Neuron (in vitro differentiated cells): ENCODE measurements at regions not wholly inside any gene's neighbourhood (a gene's known extent, or its start where the extent isn't known, plus 50 kb on each side); places are given as distances from the start of the nearest gene placed in this dataset.

Experiments
- H2AFZ ChIP-seq: one replicate; pipeline ENCODE4 v1.6.1; 2013; ENCODE audit warnings: low read depth, mild to moderate bottlenecking, inconsistent platforms, low read length, moderate library complexity
- H3K27me3 ChIP-seq: one replicate; pipeline ENCODE4 v1.6.1; 2013; ENCODE audit warnings: low read length; ENCODE audit not compliant: insufficient read depth
- H3K36me3 ChIP-seq: one replicate; pipeline ENCODE4 v1.6.1; 2013; ENCODE audit warnings: low read length; ENCODE audit not compliant: insufficient read depth
- H3K4me1 ChIP-seq: one replicate; pipeline ENCODE4 v1.6.1; 2013; ENCODE audit warnings: low read length; ENCODE audit not compliant: insufficient read depth
- H3K4me3 ChIP-seq: 2 replicates; pipeline ENCODE4 v1.5.1; 2013; ENCODE audit warnings: mild to moderate bottlenecking, low read length, moderate library complexity
- H3K9me3 ChIP-seq: one replicate; pipeline ENCODE4 v1.6.1; 2013; ENCODE audit warnings: low read length

GRCh38 chr18:73927496-73927895, 220.1 kb downstream of the FBXO15 start:
- Histone ChIP-seq H2AFZ (no peak overlapping the region), H3K4me3 (no peak overlapping the region), H3K27me3 (no peaks in the 10 kb centered on the region), H3K36me3 (no peaks in the 10 kb centered on the region), H3K9me3 (no peaks in the 10 kb centered on the region), H3K4me1 (no peaks in the 10 kb centered on the region)

GRCh38 chr18:73924836-73925235, 222.8 kb downstream of the FBXO15 start:
- Histone ChIP-seq H2AFZ (no peak overlapping the region), H3K4me1 (no peaks in the 10 kb centered on the region), H3K9me3 (no peaks in the 10 kb centered on the region), H3K36me3 (no peaks in the 10 kb centered on the region), H3K4me3 (no peak overlapping the region), H3K27me3 (no peaks in the 10 kb centered on the region)

GRCh38 chr18:73924307-73924706, 223.3 kb downstream of the FBXO15 start:
- Histone ChIP-seq H3K9me3 (no peaks in the 10 kb centered on the region), H3K4me1 (no peaks in the 10 kb centered on the region), H2AFZ (no peak overlapping the region), H3K4me3 (no peak overlapping the region), H3K27me3 (no peaks in the 10 kb centered on the region), H3K36me3 (no peaks in the 10 kb centered on the region)

GRCh38 chr18:73923866-73924265, 223.8 kb downstream of the FBXO15 start:
- Histone ChIP-seq H3K4me1 (no peaks in the 10 kb centered on the region), H3K36me3 (no peaks in the 10 kb centered on the region), H2AFZ (no peak overlapping the region), H3K4me3 (no peak overlapping the region), H3K9me3 (no peaks in the 10 kb centered on the region), H3K27me3 (no peaks in the 10 kb centered on the region)

- Histone ChIP-seq H3K27me3 (peaks cover 3% of the 10 kb centered on the region), H3K9me3 (no peaks in the 10 kb centered on the region), H3K4me1 (no peaks in the 10 kb centered on the region), H3K4me3 (no peak overlapping the region), H3K36me3 (no peaks in the 10 kb centered on the region), H2AFZ (no peak overlapping the region)
Observed at GRCh38 chr18:73920033-73920432, 227.6 kb downstream of the FBXO15 start.

- H3K4me3 ChIP-seq: no peak overlapping the region
- H2AFZ ChIP-seq: no peak overlapping the region
- peaks cover 3% of the 10 kb centered on the region for H3K27me3 ChIP-seq
- no peaks in the 10 kb centered on the region for H3K9me3 ChIP-seq
- H3K4me1 ChIP-seq: no peaks in the 10 kb centered on the region
- H3K36me3 ChIP-seq: no peaks in the 10 kb centered on the region
Observed at GRCh38 chr18:73918816-73919215, 228.8 kb downstream of the FBXO15 start.

DNA sequence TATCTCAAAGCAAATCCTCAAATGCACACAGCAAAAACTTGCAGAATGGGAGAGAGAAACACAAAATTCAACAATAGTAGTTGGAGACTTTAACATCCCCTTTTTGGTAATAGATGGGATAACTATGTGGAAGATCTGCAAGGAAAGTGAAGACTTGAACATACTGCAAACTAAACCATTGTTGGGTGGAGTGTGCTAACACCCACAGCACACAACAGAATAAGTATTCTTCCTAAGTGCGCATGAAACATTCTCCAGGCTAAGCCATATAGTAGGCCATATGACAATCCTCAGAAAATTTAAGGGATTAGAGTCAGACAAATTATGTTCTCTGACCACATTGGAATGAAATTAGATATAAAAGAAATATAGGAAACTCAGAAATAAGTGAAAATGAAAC, 230.6 kb downstream of the FBXO15 start:
- Histone ChIP-seq H3K36me3 (no peaks in the 10 kb centered on the region), H3K4me1 (no peaks in the 10 kb centered on the region), H3K9me3 (no peaks in the 10 kb centered on the region), H2AFZ (no peak overlapping the region), H3K27me3 (peaks cover 4% of the 10 kb centered on the region), H3K4me3 (no peak overlapping the region)

- H3K4me1 ChIP-seq: no peaks in the 10 kb centered on the region
Observed at GRCh38 chr18:73913505-73913904, 234.1 kb downstream of the FBXO15 start.

GRCh38 chr18:73908323-73908722, 239.3 kb downstream of the FBXO15 start:
- no peak overlapping the region for H3K4me3 ChIP-seq
- H3K4me1 ChIP-seq: no peaks in the 10 kb centered on the region
- no peak overlapping the region for H2AFZ ChIP-seq
- no peaks in the 10 kb centered on the region for H3K9me3 ChIP-seq
- peaks cover 2% of the 10 kb centered on the region for H3K27me3 ChIP-seq
- H3K36me3 ChIP-seq: no peaks in the 10 kb centered on the region

More at GRCh38 chr18:73913505-73913904, 234.1 kb downstream of the FBXO15 start:
- H3K36me3 ChIP-seq: no peaks in the 10 kb centered on the region
- no peaks in the 10 kb centered on the region for H3K9me3 ChIP-seq
- peaks cover 5% of the 10 kb centered on the region for H3K27me3 ChIP-seq
- H3K4me3 ChIP-seq: no peak overlapping the region
- no peak overlapping the region for H2AFZ ChIP-seq

DNA sequence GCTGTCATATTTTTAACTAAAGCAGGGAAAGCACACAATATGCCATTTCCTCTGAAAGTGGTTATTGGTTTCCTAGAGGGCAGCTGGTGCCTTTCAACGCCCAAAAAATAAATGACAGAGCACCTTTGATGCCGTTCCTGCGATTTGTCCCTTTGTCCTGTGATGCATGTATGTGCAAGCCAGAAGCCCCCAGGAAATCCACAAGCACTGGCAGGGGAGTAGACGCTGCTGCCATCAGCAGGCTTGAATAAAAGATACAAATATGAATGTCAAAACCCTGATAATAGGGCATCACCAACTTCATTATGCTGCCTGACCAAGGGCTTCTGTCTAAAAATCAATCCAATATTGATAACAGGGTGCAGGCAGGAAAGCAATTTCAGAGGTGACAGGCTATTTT, 246.1 kb downstream of the FBXO15 start:
- no peaks in the 10 kb centered on the region for H3K4me1 ChIP-seq
- H2AFZ ChIP-seq: no peak overlapping the region
- H3K27me3 ChIP-seq: no peaks in the 10 kb centered on the region
- H3K36me3 ChIP-seq: no peaks in the 10 kb centered on the region
- H3K9me3 ChIP-seq: no peaks in the 10 kb centered on the region
- H3K4me3 ChIP-seq: no peak overlapping the region

- no peaks in the 10 kb centered on the region for H3K27me3 ChIP-seq
- H3K4me1 ChIP-seq: no peaks in the 10 kb centered on the region
- no peaks in the 10 kb centered on the region for H3K36me3 ChIP-seq
- H2AFZ ChIP-seq: no peak overlapping the region
- no peak overlapping the region for H3K4me3 ChIP-seq
- H3K9me3 ChIP-seq: no peaks in the 10 kb centered on the region
Observed at GRCh38 chr18:73901151-73901550, 246.5 kb downstream of the FBXO15 start.

GRCh38 chr18:73900106-73900835, 247.4 kb downstream of the FBXO15 start:
- H3K9me3 ChIP-seq: no peaks in the 10 kb centered on the region
- H3K27me3 ChIP-seq: no peaks in the 10 kb centered on the region
- no peak overlapping the region for H3K4me3 ChIP-seq
- no peaks in the 10 kb centered on the region for H3K4me1 ChIP-seq
- no peaks in the 10 kb centered on the region for H3K36me3 ChIP-seq
- no peak overlapping the region for H2AFZ ChIP-seq

GRCh38 chr18:73897517-73897916, 250.1 kb downstream of the FBXO15 start:
- H3K27me3 ChIP-seq: no peaks in the 10 kb centered on the region

GRCh38 chr18:73896685-73897084, 250.9 kb downstream of the FBXO15 start:
- H2AFZ ChIP-seq: no peak overlapping the region
- H3K9me3 ChIP-seq: no peaks in the 10 kb centered on the region
- H3K36me3 ChIP-seq: no peaks in the 10 kb centered on the region
- H3K4me3 ChIP-seq: no peak overlapping the region
- H3K4me1 ChIP-seq: no peaks in the 10 kb centered on the region
- H3K27me3 ChIP-seq: no peaks in the 10 kb centered on the region

More at GRCh38 chr18:73897517-73897916, 250.1 kb downstream of the FBXO15 start:
- H3K9me3 ChIP-seq: no peaks in the 10 kb centered on the region
- H2AFZ ChIP-seq: no peak overlapping the region
- H3K4me1 ChIP-seq: no peaks in the 10 kb centered on the region
- H3K36me3 ChIP-seq: no peaks in the 10 kb centered on the region
- no peak overlapping the region for H3K4me3 ChIP-seq
